Neural cell (in vitro differentiated cells): ENCODE measurements at regions not wholly inside any gene's neighbourhood (a gene's known extent, or its start where the extent isn't known, plus 50 kb on each side); places are given as distances from the start of the nearest gene placed in this dataset.

Source experiments
- H2AFZ ChIP-seq: fragments of 200-600, 300-800 bp; sonication (generic), shearing (Covaris generic); 2 replicates; pipeline ENCODE4 v1.6.0; 2014; ENCODE audit warnings: low read depth, mild to moderate bottlenecking, antibody characterized with exemption, low read length, moderate library complexity
- H3F3A ChIP-seq: fragments of 200-600 bp; shearing (Covaris generic); 2 replicates; pipeline ENCODE4 v1.6.1; 2016; ENCODE audit warnings: mild to moderate bottlenecking, moderate library complexity, mixed read lengths, antibody characterized with exemption, low read length; ENCODE audit not compliant: insufficient read depth, poor library complexity, severe bottlenecking
- H3K27ac ChIP-seq: fragments of 200-600, 300-800 bp; sonication (generic), shearing (Covaris generic); 2 replicates; pipeline ENCODE4 v1.5.1; 2014; ENCODE audit warnings: mild to moderate bottlenecking, low read length, moderate library complexity
- H3K27me3 ChIP-seq: fragments of 300-800, 200-600 bp; sonication (generic), shearing (Covaris generic); 2 replicates; pipeline ENCODE4 v1.6.0; 2014; ENCODE audit warnings: mild to moderate bottlenecking, low read depth, low read length, moderate library complexity; ENCODE audit not compliant: insufficient read depth
- H3K36me3 ChIP-seq: fragments of 300-800, 200-600 bp; sonication (generic), shearing (Covaris generic); 2 replicates; pipeline ENCODE4 v1.5.1; 2014; ENCODE audit warnings: mild to moderate bottlenecking, antibody characterized with exemption, low read length, moderate library complexity; ENCODE audit not compliant: insufficient read depth
- H3K4me2 ChIP-seq: fragments of 300-800, 200-600 bp; sonication (generic), shearing (Covaris generic); 2 replicates; pipeline ENCODE4 v1.6.0; 2014; ENCODE audit warnings: mild to moderate bottlenecking, low read length
- H3K4me3 ChIP-seq: fragments of 300-800, 200-600 bp; sonication (generic), shearing (Covaris generic); 2 replicates; pipeline ENCODE4 v1.5.1; 2014; ENCODE audit warnings: mild to moderate bottlenecking, low read length, moderate library complexity
- H3K79me2 ChIP-seq: fragments of 200-600 bp; shearing (Covaris generic); replicated peaks from 2 replicates; pipeline ENCODE4 v1.6.0; 2014; ENCODE audit warnings: mild to moderate bottlenecking, low read length, moderate library complexity; ENCODE audit not compliant: insufficient read depth
- H3K9ac ChIP-seq: fragments of 300-800, 200-600 bp; sonication (generic), shearing (Covaris generic); 2 replicates; pipeline ENCODE4 v1.6.1; 2016; ENCODE audit warnings: mild to moderate bottlenecking, low read length, mixed read lengths
- H3K9me2 ChIP-seq: fragments of 200-600 bp; shearing (Covaris generic); 2 replicates; pipeline ENCODE4 v1.6.1; 2016; ENCODE audit warnings: mild to moderate bottlenecking, low read length, mixed read lengths; ENCODE audit not compliant: insufficient read depth
- H3K9me3 ChIP-seq: fragments of 200-600, 300-800 bp; sonication (generic), shearing (Covaris generic); 2 replicates; pipeline ENCODE4 v1.6.1; 2016; ENCODE audit warnings: mild to moderate bottlenecking, mixed run types, low read length, moderate library complexity, mixed read lengths
- H4K20me1 ChIP-seq: fragments of 200-600 bp; shearing (Covaris generic); 2 replicates; pipeline ENCODE4 v1.6.1; 2016; ENCODE audit warnings: mild to moderate bottlenecking, mixed run types; ENCODE audit not compliant: insufficient read depth
- CTCF ChIP-seq: fragments of 450-650 bp; IDR thresholded peaks from 2 replicates; pipeline ENCODE4 v1.5.1; 2014; ENCODE audit warnings: antibody characterized with exemption, mild to moderate bottlenecking, moderate library complexity; ENCODE audit not compliant: poor library complexity, severe bottlenecking
- EP300 ChIP-seq: fragments of 450-650 bp; conservative IDR thresholded peaks from 2 replicates; pipeline ENCODE4 v1.6.1; 2014; ENCODE audit warnings: antibody characterized with exemption, mild to moderate bottlenecking, moderate library complexity; ENCODE audit not compliant: poor library complexity, severe bottlenecking
- EZH2 ChIP-seq: fragments of 200-600, 300-800 bp; shearing (Covaris generic), sonication (generic); IDR thresholded peaks from 2 replicates; pipeline ENCODE4 v1.6.1; 2014; ENCODE audit warnings: antibody characterized with exemption, low read length, borderline replicate concordance, mild to moderate bottlenecking; ENCODE audit not compliant: insufficient read depth, poor library complexity, severe bottlenecking
- MXI1 ChIP-seq: fragments of 450-650 bp; conservative IDR thresholded peaks from 2 replicates; pipeline ENCODE4 v1.6.1; 2014; ENCODE audit warnings: antibody characterized with exemption, mild to moderate bottlenecking; ENCODE audit not compliant: poor library complexity, severe bottlenecking
- POLR2AphosphoS5 ChIP-seq: IDR thresholded peaks from 2 replicates; pipeline ENCODE4 v1.6.1; 2012
- RAD21 ChIP-seq: fragments of 450-650 bp; conservative IDR thresholded peaks from 2 replicates; pipeline ENCODE4 v1.6.1; 2014; ENCODE audit warnings: antibody characterized with exemption, mild to moderate bottlenecking, moderate library complexity
- REST ChIP-seq: IDR thresholded peaks from 2 replicates; pipeline ENCODE4 v1.6.1; 2012; ENCODE audit warnings: borderline replicate concordance
- SMC3 ChIP-seq: fragments of 450-650 bp; conservative IDR thresholded peaks from 2 replicates; pipeline ENCODE4 v1.6.1; 2014; ENCODE audit warnings: antibody characterized with exemption, mild to moderate bottlenecking, moderate library complexity; ENCODE audit not compliant: poor library complexity
- TAF1 ChIP-seq: IDR thresholded peaks from 2 replicates; pipeline ENCODE4 v1.6.1; 2012; ENCODE audit warnings: low read depth

GRCh38 chr7:90007001-90007654, 147.1 kb upstream of the STEAP1 start:
- no peak overlapping the region for H3K4me2 ChIP-seq
- TF ChIP-seq POLR2AphosphoS5: no peak
- TF ChIP-seq RAD21: no peak
- TF ChIP-seq MXI1: no peak
- no peak for TF ChIP-seq SMC3
- no peak for TF ChIP-seq EP300
- TF ChIP-seq EZH2: no peak
- no peak for TF ChIP-seq REST
- no peak for TF ChIP-seq TAF1
- TF ChIP-seq CTCF: no peak

GRCh38 chr7:90007831-90008230, 146.4 kb upstream of the STEAP1 start:
- TF ChIP-seq TAF1 (no peak), SMC3 (no peak), POLR2AphosphoS5 (no peak)
- Histone ChIP-seq H3K79me2 (no peaks in the 10 kb centered on the region), H3K9me2 (no peaks in the 10 kb centered on the region), H3K27ac (no peak overlapping the region), H4K20me1 (no peaks in the 10 kb centered on the region), H3K4me2 (no peak overlapping the region), H3K9me3 (no peaks in the 10 kb centered on the region), H3K36me3 (no peaks in the 10 kb centered on the region), H3K9ac (no peak overlapping the region), H2AFZ (no peak overlapping the region), H3F3A (no peaks in the 10 kb centered on the region), H3K4me3 (no peak overlapping the region), H3K27me3 (no peaks in the 10 kb centered on the region)

More at GRCh38 chr7:90007001-90007654, 147.1 kb upstream of the STEAP1 start:
- Histone ChIP-seq H3K9ac (no peak overlapping the region), H3K27ac (no peak overlapping the region), H3K27me3 (no peaks in the 10 kb centered on the region), H3K36me3 (no peaks in the 10 kb centered on the region), H3K79me2 (no peaks in the 10 kb centered on the region), H4K20me1 (no peaks in the 10 kb centered on the region), H3F3A (no peaks in the 10 kb centered on the region), H3K4me3 (no peak overlapping the region), H2AFZ (no peak overlapping the region), H3K9me2 (no peaks in the 10 kb centered on the region), H3K9me3 (no peaks in the 10 kb centered on the region)
